ENCODE measurements at regions not wholly inside any gene's neighbourhood (a gene's known extent, or its start where the extent isn't known, plus 50 kb on each side); places are given as distances from the start of the nearest gene placed in this dataset.
A peak's percentile ranks its signal among the peaks of the same experiment; 100 is the strongest.

DNA sequence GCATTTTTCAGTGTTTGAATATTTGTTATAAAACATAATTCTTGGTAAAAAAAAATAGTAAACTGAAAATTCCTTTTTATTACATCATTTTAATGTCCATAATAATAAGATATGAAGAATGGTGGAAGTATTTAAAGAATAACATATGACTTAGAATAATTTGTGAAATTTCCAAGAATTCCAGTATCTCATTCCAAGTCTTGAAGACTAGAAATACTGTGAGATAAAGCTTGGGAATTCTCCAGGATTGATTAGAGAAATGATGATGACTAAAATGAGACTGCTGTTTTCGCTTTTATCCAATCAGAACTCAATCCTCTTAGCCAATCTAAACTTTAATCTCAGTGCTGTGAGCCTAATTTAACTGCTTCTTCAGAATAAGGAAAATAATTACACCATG is 184.2 kb upstream of the HCCS start:
- H3K4me1 ChIP-seq (ENCODE audit: control insufficient read depth, insufficient read depth, low read length, unreplicated experiment): peaks cover 49% of the 10 kb centered on the region
- no peaks in the 10 kb centered on the region for H3K79me2 ChIP-seq (ENCODE audit: control insufficient read depth, insufficient read depth, low read length, unreplicated experiment)
- no peaks in the 10 kb centered on the region for H3K27me3 ChIP-seq (ENCODE audit: insufficient read depth, low read length)
- no peaks in the 10 kb centered on the region; the same call in 1 of the 2 replicates for H3K36me3 ChIP-seq (ENCODE audit: insufficient read depth, low read length)
- no peak overlapping the region for H3K4me3 ChIP-seq (ENCODE audit: low read depth, low read length)
- H3K27ac ChIP-seq (ENCODE audit: low read depth, low read length): peak overlapping the region; percentile 48
- no peak overlapping the region for H2AFZ ChIP-seq (ENCODE audit: low read length, unreplicated experiment)

DNA sequence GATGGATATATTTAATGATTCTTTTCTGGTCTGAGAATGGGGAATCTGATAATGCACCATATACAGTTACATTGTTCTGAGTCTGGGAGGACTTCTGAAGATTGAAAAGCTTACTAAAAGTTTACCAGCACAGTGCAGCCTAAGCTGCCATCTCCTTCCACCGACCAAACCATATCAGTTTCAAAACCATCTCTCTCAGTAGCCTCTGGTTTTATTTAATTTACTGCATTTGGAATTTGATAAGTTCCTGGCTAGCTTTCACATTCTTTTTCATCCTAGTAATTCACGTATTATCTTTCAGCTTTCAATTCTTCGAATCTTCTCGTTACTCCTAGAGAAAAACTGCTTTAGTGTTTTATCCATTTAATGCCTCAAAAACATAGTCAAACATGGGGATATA is 181.4 kb upstream of the HCCS start:
- H3K27me3 ChIP-seq (ENCODE audit: insufficient read depth, low read length): no peaks in the 10 kb centered on the region
- no peaks in the 10 kb centered on the region for H3K79me2 ChIP-seq (ENCODE audit: control insufficient read depth, insufficient read depth, low read length, unreplicated experiment)
- H3K36me3 ChIP-seq (ENCODE audit: insufficient read depth, low read length): no peaks in the 10 kb centered on the region; the same call in 1 of the 2 replicates
- 0 out of 2 replicates have a peak overlapping the region, but pooled peaks have one; percentile 21 for H3K4me3 ChIP-seq (ENCODE audit: low read depth, low read length)
- H3K27ac ChIP-seq (ENCODE audit: low read depth, low read length): peak overlapping the region; percentile 23; the same call in 1 of the 2 replicates
- H2AFZ ChIP-seq (ENCODE audit: low read length, unreplicated experiment): peak overlapping the region; percentile 68
- peaks cover 36% of the 10 kb centered on the region for H3K4me1 ChIP-seq (ENCODE audit: control insufficient read depth, insufficient read depth, low read length, unreplicated experiment)

DNA sequence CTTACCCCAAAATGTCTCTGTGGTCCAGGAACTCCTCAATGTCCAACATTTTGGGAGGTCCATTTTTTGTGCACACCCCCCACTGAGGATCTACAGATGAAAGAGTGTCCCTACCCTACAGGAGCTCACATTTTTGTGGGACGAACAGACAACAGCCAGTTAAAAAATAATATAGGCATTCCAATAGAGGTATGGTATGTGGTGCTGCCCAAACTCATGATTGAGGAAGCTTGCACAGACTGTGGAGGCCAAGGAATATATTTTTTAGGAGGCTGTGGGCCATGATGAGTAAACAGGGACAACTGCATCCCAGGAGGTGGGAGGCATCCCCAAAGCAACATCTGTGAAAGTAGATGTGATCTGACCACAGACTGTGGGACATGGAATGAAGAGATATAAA is 181.0 kb upstream of the HCCS start:
- Histone ChIP-seq H2AFZ (ENCODE audit: low read length, unreplicated experiment) (peak overlapping the region; percentile 68), H3K27ac (ENCODE audit: low read depth, low read length) (0 out of 2 replicates have a peak overlapping the region, but pooled peaks have one; percentile 23), H3K4me3 (ENCODE audit: low read depth, low read length) (0 out of 2 replicates have a peak overlapping the region, but pooled peaks have one; percentile 21), H3K36me3 (ENCODE audit: insufficient read depth, low read length) (no peaks in the 10 kb centered on the region; the same call in 1 of the 2 replicates), H3K27me3 (ENCODE audit: insufficient read depth, low read length) (no peaks in the 10 kb centered on the region), H3K79me2 (ENCODE audit: control insufficient read depth, insufficient read depth, low read length, unreplicated experiment) (no peaks in the 10 kb centered on the region), H3K4me1 (ENCODE audit: control insufficient read depth, insufficient read depth, low read length, unreplicated experiment) (peaks cover 36% of the 10 kb centered on the region)

- no peak overlapping the region for H2AFZ ChIP-seq (ENCODE audit: low read length, unreplicated experiment)
- no peaks in the 10 kb centered on the region for H3K27me3 ChIP-seq (ENCODE audit: insufficient read depth, low read length)
- H3K36me3 ChIP-seq (ENCODE audit: insufficient read depth, low read length): no peaks in the 10 kb centered on the region; the same call in 1 of the 2 replicates
- no peak overlapping the region for H3K4me3 ChIP-seq (ENCODE audit: low read depth, low read length)
- no peak overlapping the region for H3K27ac ChIP-seq (ENCODE audit: low read depth, low read length)
- H3K4me1 ChIP-seq (ENCODE audit: control insufficient read depth, insufficient read depth, low read length, unreplicated experiment): peaks cover 28% of the 10 kb centered on the region
- no peaks in the 10 kb centered on the region for H3K79me2 ChIP-seq (ENCODE audit: control insufficient read depth, insufficient read depth, low read length, unreplicated experiment)
These were observed 179.2 kb upstream of the HCCS start for GRCh38 chrX:10931976-10932375.

- peaks cover 34% of the 10 kb centered on the region for H3K4me1 ChIP-seq (ENCODE audit: control insufficient read depth, insufficient read depth, low read length, unreplicated experiment)
- no peaks in the 10 kb centered on the region for H3K27me3 ChIP-seq (ENCODE audit: insufficient read depth, low read length)
- no peaks in the 10 kb centered on the region for H3K79me2 ChIP-seq (ENCODE audit: control insufficient read depth, insufficient read depth, low read length, unreplicated experiment)
- H2AFZ ChIP-seq (ENCODE audit: low read length, unreplicated experiment): peak overlapping the region; percentile 25
- peak overlapping the region; percentile 16; the same call in 1 of the 2 replicates for H3K4me3 ChIP-seq (ENCODE audit: low read depth, low read length)
- 0 out of 2 replicates have a peak overlapping the region, but pooled peaks have one; percentile 13 for H3K27ac ChIP-seq (ENCODE audit: low read depth, low read length)
- H3K36me3 ChIP-seq (ENCODE audit: insufficient read depth, low read length): no peaks in the 10 kb centered on the region; the same call in 1 of the 2 replicates
These were observed 178.2 kb upstream of the HCCS start for GRCh38 chrX:10932842-10933440.

GRCh38 chrX:10935501-10935900 is 175.6 kb upstream of the HCCS start:
- H3K4me1 ChIP-seq (ENCODE audit: control insufficient read depth, insufficient read depth, low read length, unreplicated experiment): peaks cover 40% of the 10 kb centered on the region
- no peak overlapping the region for H3K27ac ChIP-seq (ENCODE audit: low read depth, low read length)
- no peaks in the 10 kb centered on the region for H3K27me3 ChIP-seq (ENCODE audit: insufficient read depth, low read length)
- H2AFZ ChIP-seq (ENCODE audit: low read length, unreplicated experiment): no peak overlapping the region
- no peak overlapping the region for H3K4me3 ChIP-seq (ENCODE audit: low read depth, low read length)
- H3K36me3 ChIP-seq (ENCODE audit: insufficient read depth, low read length): no peaks in the 10 kb centered on the region
- H3K79me2 ChIP-seq (ENCODE audit: control insufficient read depth, insufficient read depth, low read length, unreplicated experiment): no peaks in the 10 kb centered on the region

- H3K4me1 ChIP-seq (ENCODE audit: control insufficient read depth, insufficient read depth, low read length, unreplicated experiment): peaks cover 39% of the 10 kb centered on the region
- H3K27ac ChIP-seq (ENCODE audit: low read depth, low read length): no peak overlapping the region
- H2AFZ ChIP-seq (ENCODE audit: low read length, unreplicated experiment): no peak overlapping the region
- no peak overlapping the region for H3K4me3 ChIP-seq (ENCODE audit: low read depth, low read length)
- no peaks in the 10 kb centered on the region for H3K36me3 ChIP-seq (ENCODE audit: insufficient read depth, low read length)
- no peaks in the 10 kb centered on the region for H3K79me2 ChIP-seq (ENCODE audit: control insufficient read depth, insufficient read depth, low read length, unreplicated experiment)
- no peaks in the 10 kb centered on the region for H3K27me3 ChIP-seq (ENCODE audit: insufficient read depth, low read length)
These were observed 174.2 kb upstream of the HCCS start for GRCh38 chrX:10936976-10937375.

GRCh38 chrX:10938365-10938923 is 172.7 kb upstream of the HCCS start:
- Histone ChIP-seq H3K27me3 (ENCODE audit: insufficient read depth, low read length) (no peaks in the 10 kb centered on the region), H3K79me2 (ENCODE audit: control insufficient read depth, insufficient read depth, low read length, unreplicated experiment) (no peaks in the 10 kb centered on the region), H2AFZ (ENCODE audit: low read length, unreplicated experiment) (no peak overlapping the region), H3K36me3 (ENCODE audit: insufficient read depth, low read length) (no peaks in the 10 kb centered on the region), H3K4me1 (ENCODE audit: control insufficient read depth, insufficient read depth, low read length, unreplicated experiment) (peaks cover 30% of the 10 kb centered on the region), H3K4me3 (ENCODE audit: low read depth, low read length) (no peak overlapping the region), H3K27ac (ENCODE audit: low read depth, low read length) (no peak overlapping the region)

DNA sequence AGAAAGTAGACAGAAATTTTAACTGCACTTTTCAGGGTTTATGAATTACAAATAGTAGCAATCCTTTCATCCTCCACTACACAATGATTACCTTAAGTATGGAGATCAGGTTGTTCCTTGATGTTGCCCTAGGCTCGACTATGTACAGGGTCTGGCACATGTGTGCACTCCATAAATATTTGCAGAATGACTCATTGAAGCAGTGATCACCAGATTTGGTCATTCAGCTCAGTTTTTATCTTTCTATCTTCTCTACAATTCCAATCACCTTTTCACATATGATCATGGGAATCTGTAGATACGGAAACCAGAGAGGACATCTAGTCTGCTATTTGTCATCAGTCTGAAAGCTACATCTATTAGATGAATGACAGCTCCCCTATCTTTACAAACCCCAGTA is 171.7 kb upstream of the HCCS start:
- Histone ChIP-seq H3K4me3 (ENCODE audit: low read depth, low read length) (no peak overlapping the region), H3K36me3 (ENCODE audit: insufficient read depth, low read length) (no peaks in the 10 kb centered on the region), H3K79me2 (ENCODE audit: control insufficient read depth, insufficient read depth, low read length, unreplicated experiment) (no peaks in the 10 kb centered on the region), H3K4me1 (ENCODE audit: control insufficient read depth, insufficient read depth, low read length, unreplicated experiment) (peaks cover 29% of the 10 kb centered on the region), H3K27me3 (ENCODE audit: insufficient read depth, low read length) (no peaks in the 10 kb centered on the region), H2AFZ (ENCODE audit: low read length, unreplicated experiment) (peak overlapping the region; percentile 60), H3K27ac (ENCODE audit: low read depth, low read length) (no peak overlapping the region)

GRCh38 chrX:10944136-10944885 is 166.8 kb upstream of the HCCS start:
- Histone ChIP-seq H3K27me3 (ENCODE audit: insufficient read depth, low read length) (no peaks in the 10 kb centered on the region), H3K4me3 (ENCODE audit: low read depth, low read length) (no peak overlapping the region)

More at GRCh38 chrX:10944136-10944885, 166.8 kb upstream of the HCCS start:
- no peak overlapping the region for H2AFZ ChIP-seq (ENCODE audit: low read length, unreplicated experiment)
- peaks cover 7% of the 10 kb centered on the region for H3K4me1 ChIP-seq (ENCODE audit: control insufficient read depth, insufficient read depth, low read length, unreplicated experiment)
- no peaks in the 10 kb centered on the region for H3K36me3 ChIP-seq (ENCODE audit: insufficient read depth, low read length)
- no peaks in the 10 kb centered on the region for H3K79me2 ChIP-seq (ENCODE audit: control insufficient read depth, insufficient read depth, low read length, unreplicated experiment)
- H3K27ac ChIP-seq (ENCODE audit: low read depth, low read length): no peak overlapping the region
